GM21367 (cell line): ENCODE measurements at regions not wholly inside any gene's neighbourhood (a gene's known extent, or its start where the extent isn't known, plus 50 kb on each side); places are given as distances from the start of the nearest gene placed in this dataset.
A peak's percentile ranks its signal among the peaks of the same experiment; 100 is the strongest.
"Not testable (repeated sequence)": the region's sequence is repeated elsewhere in the genome, so short reads cannot be mapped to it uniquely, and the experiment has no call there.

Source experiments
- ATAC-seq: cut with Tn5 transposase; IDR thresholded peaks from one replicate; pipeline ENCODE4 v1.9.1; 2021; ENCODE audit not compliant: unreplicated experiment

DNA sequence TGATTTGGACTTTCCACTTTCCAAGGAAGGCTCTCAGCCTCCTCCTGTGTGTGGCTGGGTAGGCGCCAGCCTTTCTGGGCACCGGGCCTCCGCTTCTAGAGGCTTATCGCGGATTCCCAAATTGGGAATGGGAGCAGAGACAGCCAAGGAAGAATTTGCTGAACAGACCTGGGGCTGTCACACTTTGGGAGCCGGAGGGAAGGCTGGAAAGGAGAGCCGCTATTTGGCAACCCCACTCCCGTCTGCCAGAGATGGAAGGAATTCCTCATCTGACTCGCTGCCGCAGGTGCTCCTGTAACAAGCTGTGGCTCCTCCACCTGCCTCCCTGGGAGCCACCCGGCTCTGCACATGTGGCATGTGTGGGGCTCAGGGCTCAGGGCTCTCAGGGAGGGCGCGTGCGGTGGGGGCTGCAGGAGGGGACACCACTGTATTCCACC, 50.8 kb upstream of the ECHDC3 start:
- ATAC-seq: no peak

DNA sequence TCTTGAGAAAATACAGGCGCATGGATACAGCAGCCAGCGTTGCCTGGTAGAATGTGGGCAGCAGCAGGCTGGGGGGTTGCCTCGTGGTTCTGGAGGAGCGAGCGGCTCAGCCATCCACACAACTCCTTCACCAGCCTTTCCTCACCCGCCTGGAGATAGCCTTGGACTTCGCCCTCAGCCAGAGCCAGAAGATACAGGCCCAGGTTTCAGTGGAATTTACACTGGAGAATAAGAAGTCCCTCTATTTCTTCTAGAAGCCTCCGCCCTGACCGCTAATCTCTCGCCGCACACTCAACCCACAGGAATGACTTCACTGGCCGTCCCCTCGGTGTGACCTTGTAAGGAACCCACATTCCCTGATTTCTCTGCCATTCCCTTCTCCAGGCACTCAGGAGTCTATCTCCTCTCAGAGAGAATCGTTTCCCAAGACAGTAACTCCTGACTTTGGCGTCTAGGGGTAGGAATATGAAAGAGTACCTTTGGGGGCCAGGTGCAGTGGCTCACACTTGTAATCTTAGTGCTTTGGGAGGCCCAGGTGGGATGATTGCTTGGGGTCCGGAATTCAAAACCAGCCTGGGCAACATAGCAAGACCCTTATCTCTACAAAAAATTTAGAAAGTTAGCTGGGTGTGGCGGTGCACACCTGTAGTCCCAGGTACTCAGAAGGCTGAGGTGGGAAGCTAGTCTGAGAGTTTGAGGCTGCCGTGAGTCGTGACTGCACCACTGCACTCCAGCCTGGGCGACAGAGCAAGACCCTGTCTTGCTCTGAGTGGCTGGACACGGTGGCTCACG, 52.0 kb upstream of the ECHDC3 start:
- no peak for ATAC-seq

DNA sequence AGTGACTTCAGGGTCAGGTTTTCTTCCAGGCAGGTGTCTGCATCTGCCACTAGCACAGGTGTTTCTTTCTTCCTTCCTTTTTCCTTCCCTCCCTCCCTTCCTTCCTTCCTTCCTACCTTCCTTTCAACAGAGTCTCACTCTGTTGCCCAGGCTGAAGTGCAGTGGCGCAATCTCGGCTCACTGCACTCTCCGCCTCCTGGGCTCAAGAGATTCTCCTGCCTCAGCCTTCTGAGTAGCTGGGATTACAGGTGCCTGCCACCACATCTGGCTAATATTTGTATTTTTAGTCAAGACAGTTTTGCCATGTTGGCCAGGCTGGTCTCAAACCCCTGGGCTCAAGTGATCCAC, 53.8 kb upstream of the ECHDC3 start:
- not testable (repeated sequence) for ATAC-seq

DNA sequence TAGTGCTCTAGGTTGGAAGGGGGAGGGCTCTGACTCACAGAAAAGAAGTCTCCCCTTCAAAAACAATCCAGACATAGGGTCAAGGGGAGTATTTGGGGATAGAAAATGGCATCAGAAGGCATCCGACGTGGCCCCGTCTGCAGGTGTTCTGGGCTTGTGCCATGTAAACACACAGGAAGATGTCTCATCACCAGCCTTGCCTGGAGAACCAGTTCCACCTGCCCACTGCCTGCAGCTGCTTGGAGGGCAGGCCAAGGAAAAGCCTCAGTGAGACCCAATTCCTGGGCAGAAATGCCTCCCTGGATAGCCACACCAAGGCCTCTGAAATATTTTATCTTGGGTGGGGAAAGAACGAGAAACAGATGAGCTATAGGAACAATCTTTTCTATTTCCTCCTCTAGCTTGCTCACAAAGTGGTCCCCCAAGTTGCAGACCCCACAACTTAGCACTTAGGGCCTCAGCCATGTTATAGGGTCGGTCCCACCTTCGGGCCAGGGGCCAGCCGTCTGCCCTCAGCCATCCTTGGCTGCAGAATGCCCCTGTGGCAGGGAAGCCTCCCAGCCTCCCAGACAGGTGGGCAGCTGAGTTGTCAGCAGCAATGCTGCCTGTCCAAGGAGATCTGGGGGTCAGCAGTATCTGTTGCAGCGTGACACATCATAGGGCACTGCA, 54.3 kb upstream of the ECHDC3 start:
- ATAC-seq: no peak

DNA sequence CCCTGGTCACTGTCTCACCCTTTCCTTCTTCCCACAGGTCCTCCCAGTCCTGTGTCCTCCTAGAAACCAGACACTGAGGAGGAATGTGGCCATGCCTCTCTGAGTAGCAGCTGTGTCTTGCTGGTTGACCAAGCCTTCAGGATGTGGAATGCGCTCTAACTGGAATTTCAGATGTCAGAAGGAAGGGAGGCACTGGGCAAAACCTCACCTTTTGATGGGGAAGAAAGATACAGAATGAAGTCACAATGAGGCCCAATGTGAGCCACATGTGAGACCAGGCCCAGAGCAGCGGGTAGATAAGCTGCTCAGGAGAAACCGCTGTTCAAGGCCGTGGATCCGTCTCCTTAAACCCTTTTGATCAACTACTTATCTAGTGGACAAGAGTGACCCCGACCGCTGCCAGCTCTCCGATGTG, 54.8 kb upstream of the ECHDC3 start:
- ATAC-seq: no peak

DNA sequence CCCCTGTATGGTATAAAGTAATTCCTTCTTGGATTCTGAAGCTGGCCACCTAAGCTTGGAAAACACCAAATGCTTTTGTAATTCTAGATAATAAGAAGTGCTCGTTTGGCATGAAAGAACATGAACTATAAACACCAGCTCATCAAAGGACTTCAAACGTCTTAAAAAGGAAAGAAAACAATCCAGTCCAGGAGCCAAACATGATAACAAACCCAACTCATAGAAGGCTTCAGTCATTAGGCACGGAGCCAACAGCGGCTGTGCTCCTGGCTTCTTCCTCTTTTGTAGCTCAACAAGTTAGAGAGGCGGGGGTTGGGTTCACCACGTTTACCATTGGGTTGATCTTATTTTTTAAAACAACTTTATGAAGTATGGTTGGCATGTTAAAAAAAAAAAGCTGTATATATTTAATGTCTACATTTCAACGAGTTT, 56.4 kb upstream of the ECHDC3 start:
- no peak for ATAC-seq

DNA sequence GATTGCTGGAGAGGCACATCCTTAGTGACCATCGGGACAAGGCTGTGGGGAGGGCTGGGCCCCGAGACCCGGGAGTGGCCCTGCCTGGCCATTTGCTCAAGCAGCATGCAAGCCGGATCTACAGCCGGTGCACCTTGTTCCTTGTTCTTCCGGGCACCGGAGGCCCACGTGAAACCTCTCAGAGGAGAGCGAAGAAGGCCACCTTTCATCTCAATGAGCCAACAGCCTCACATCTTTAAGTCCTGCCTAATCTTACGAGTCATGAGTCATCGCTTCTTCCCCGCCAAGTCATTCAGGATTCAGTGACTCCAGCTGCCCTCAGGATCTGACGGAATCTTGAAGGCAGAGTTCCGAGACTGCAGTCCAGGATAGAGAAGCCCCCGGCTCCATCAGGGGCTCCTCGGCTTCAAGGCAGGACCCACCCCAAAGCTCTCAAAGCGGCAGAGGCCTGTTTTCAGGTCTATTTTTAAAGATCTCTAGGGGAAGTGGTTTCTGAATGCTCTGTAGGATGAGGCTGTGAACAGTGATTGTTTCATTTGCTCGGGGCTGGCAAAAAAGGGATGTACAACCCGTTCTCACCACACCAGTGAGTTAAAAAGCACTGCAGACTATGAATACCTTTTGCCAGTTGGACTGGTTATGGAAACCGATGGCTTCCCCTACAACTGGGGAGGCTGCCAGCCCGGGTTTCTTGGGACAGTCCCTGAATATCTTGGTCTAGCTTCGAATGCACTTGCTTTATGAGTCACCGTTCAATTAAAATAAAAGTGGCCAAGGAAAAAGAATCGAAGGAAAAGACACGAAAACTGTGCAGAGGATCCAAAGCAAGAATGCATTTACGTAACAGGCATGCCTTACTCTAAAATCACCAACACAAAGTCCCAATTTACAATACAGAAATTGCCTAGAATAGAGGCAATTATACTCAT, 57.2 kb upstream of the ECHDC3 start:
- ATAC-seq: peak; percentile 45

DNA sequence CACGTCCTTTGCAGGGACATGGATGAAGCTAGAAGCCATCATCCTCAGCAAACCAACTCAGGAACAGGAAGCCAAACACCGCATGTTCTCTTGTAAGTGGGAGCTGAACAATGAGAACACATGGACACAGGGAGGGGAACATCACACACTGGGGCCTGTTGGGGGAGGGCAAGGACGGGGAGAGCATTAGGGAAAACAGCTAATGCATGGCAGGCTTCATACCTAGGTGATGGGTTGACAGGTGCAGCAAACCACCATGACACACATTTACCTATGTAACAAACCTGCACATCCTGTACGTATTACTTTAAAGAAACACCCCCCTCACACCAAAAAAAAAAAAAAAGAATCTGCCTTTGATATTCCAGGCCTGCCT, 57.9 kb upstream of the ECHDC3 start:
- ATAC-seq: peak; percentile 0

DNA sequence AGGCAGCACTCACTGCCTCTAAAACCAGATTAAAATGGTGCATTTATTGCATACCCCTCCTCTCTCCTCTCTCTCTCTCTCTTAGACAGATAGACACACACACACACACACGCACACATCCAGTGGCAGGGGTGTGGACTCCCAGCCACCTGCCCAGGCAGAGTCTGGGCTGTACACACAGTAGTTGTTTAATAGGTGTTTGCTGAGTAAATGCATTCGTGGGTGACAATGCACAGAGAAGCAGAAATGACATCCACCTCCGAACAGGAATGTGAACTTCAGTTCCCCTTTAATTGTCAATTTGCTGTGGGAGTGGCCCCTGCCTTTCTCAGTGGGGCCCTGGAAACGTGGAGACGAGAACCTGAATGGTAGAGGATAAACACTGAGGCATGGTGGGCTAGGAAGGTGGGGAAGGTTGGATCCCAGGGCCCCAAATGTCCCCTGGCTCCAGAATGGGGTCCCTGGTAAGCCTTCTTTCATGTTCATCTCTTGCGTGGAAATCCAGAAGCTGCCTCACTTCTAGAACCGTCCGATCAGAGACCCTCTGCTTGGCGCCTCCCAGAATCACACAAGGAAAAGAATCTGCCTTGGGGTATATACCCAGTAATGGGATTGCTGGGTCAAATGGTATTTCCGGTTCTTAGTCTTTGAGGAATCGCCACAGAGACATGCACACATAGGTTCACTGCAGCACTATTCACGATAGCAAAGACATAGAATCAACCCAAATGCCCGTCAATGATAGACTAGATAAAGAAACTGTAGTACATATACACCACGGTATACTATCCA, 58.5 kb upstream of the ECHDC3 start:
- no peak for ATAC-seq

DNA sequence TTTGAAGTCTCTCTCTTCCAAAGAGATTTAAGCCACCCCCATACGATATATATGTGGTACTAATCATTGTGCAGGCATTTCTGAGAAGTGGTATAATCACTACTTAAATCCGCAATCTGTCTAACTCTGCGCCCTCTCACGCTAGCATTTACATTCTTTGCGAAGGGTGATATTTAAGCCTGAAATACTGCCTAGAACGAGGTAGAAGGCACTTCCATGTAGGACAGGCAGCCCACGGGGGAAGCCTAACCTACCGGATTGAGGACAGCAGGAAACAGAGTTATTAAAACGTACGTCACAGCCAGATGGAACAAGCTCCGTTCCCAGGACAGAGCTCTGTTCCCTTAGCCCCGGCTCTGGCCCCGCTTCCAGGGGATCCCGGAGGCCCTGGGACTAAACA, 59.3 kb upstream of the ECHDC3 start:
- no peak for ATAC-seq

DNA sequence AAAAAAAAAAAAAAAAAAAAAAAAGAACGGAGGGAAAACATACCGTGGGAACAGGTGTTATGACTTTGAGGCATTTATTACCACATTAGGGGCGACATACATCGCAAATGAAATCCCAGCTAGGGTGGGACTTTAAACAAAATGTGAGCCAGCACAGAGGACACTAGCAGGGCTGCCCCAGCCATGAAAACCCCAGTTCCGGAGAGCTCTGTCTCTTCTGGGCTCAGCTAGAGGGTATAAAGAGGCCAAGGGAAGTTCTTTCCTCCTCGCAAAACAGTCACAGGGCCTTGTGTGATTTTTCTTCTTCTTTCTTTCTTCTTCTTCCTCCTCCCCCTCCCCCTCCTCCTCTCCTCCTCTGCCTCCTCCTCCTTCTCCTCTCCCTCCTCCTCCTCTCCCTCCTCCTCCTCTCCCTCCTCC, 59.9 kb upstream of the ECHDC3 start:
- no peak for ATAC-seq

DNA sequence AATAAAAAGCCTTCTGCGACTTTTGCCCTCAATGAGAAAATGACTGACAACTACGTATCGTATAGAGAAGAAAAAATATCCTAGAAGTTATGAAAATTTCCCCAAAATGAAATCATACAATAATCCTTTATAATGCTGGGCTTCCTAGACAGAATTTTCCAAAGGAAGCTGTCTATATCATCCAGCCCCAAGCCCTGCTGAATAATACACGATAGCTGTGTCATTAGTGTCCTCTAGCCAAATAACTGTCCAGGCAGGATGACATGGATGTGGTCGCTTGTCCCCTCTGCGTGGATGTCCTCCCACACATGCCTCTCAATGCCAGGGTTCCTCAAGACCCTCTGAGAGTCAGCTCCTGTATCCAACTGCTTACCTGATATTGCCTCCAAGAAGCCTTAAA, 61.7 kb upstream of the ECHDC3 start:
- no peak for ATAC-seq

DNA sequence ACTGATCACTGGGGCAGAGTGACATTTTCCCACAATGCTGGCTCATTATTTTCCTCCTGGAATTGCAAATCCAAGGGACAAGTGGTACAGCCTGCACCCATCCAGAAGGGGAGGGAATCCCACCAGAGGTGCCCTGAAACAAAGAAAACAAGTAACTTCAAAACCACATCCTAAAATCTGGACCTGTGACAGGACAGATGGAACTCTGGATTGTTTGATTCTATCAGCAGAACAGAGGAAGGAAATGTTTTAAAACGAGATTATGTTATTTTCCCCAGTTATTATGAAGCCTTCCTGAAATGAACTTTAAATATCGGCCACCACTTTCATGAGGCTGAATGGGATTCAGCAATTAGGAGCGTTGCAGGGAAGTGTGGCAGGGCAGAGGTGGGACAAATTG, 62.2 kb upstream of the ECHDC3 start:
- no peak for ATAC-seq

DNA sequence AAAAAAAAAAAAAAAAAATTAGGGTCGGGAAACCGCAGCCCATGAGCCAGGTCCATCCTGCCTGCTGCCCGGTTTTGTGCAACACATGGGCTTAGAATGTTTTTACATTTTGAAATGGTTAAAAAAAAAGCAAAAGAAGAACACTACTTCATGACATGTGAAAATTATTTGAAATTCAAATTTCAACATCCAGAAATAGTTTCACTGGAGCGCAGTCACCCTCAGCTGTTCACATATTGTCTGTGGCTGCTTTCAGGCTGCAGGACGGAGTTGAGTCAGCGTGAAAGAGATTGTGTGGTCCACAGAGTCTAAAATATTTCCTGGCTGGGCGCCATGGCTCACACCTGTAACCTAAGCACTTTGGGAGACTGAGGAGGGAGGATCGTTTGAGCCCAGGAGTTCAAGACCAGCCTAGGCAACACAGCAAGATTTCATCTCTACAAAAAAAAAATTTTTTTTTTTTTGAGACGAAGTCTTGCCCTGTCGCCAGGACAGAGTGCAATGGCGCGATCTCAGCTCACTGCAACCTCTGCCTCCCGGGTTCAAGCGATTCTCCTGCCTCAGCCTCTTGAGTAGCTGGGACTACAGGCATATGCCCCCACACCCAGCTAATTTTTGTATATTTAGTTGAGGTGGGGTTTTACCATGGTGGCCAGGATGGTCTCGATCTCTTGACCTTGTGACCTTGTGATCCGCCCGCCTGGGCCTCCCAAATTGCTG, 63.9 kb upstream of the ECHDC3 start:
- ATAC-seq: peak; percentile 78

DNA sequence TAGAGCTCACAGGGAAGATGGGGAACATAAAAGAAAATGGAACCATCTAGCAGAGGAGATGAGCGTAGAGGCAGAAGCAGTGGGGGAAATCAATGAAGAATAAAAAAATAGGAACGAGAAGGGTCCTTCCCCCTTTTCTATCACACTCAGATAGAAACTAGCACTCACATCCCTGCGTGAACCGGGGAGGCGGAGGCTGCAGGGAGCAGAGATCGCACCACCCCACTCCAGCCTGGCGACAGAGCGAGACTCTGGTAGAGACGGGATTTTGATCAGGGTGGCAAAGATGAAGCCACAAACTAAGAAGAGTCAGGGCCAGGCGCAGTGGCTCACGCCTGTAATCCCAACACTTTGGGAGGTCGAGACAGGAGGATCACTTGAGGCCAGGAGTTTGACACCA, 64.7 kb upstream of the ECHDC3 start:
- no peak for ATAC-seq

DNA sequence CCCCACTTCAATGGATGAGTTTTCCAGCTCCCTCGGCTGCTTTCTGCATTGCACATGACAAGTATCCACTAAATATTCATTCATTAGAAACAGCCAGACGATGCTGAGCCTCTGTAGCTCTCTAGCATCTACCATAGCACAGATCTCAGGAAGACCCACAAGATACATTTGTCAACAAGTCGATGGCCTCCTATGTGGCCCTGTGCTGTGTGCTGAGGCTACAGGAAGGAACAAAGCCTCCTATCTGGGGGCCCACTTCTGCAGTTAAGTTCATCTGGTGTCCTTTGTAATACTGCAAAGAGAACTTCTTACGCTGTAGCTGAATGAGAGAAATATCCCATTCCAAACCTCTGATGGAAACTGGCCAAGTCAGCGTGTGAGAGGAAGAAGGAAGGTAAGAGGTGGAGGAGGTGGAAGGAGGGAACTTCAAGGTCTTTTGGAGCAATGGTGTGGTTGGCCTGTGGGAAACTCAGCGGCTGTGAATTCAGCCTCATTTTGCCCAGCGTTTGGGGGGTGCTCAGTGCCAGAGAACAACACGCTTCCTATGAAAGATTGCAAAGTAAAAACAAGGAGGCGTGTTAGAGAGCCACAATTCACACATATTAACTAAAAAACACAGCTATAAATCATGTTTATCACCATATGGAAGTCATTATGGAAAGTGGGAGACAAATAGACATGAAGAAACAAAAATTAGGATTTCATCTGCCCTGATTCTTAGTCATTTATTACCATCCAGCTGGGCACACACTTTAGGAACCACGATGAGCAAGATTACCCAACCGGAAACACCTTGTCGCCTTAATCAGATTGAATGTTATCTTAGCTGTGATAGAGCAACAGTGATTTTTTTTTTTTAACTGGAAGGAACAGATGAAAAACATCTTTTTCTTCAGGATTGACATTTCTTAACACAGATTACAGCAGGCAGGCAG, 62.2 kb upstream of the USP6NL start:
- ATAC-seq: no peak

DNA sequence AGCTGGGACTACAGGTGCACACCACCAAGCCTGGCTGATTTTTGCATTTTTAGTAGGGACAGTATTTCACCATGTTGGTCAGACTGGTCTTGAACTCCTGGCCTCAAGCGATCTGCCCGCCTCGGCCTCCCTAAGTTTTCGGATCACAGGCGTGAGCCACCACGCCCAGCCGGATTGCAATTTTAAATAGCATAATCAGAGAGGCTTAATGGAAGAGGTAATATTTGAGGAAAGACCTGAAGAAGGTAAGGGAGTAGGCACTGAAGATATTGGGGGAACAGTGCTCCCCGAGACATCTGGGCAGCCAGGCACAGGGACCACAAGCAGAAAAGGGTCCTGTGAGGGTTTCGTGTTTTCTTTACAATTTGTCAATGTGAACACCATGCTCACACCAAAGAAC, 61.4 kb upstream of the USP6NL start:
- no peak for ATAC-seq

DNA sequence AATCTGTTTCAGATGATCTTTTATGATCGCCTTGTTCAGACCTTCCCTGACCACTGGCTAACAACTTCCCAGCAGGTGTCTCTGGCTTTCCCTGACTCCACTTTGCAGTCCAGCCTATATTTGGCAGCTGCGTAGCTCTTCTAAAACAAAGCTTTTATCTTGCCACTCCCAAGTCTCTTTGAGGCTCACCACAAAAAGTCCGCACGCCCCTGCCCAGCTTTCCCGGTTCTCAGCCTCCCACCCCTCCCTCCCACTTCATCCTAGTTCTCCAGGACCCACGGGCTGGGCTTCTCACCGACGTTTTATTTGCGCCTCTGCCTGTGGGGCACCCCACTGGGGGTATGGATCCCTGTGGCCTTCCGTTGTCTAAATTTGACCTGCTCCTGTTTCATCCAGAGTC, 58.9 kb upstream of the USP6NL start:
- no peak for ATAC-seq
